IMR-90 (cell line): ENCODE measurements at regions not wholly inside any gene's neighbourhood (a gene's known extent, or its start where the extent isn't known, plus 50 kb on each side); places are given as distances from the start of the nearest gene placed in this dataset.
"Not testable (repeated sequence)": the region's sequence is repeated elsewhere in the genome, so short reads cannot be mapped to it uniquely, and the experiment has no call there.

Source experiments
- ATAC-seq: fragments of 200-7000 bp; cut with Tn5 transposase; 2 replicates; pipeline ENCODE4 v1.9.1; 2020; ENCODE audit warnings: low read depth, mild to moderate bottlenecking, moderate library complexity
- BruUV-seq: library from RNA; stranded (reverse); fragments of 400-500 nt; replicated peaks from 2 replicates; lab custom pipeline; 2021; lab: Mats Ljungman, UMichigan
- CTCF ChIA-PET: fragments of 300-600 bp; formaldehyde crosslinking; extraction: SDS; loops from one replicate; lab custom pipeline; 2021; ENCODE audit warnings: antibody characterized with exemption; lab: Yijun Ruan, JAX
- POLR2A ChIA-PET: fragments of 300-600 bp; sonication (Branson Sonifier 250); formaldehyde crosslinking; loops from one replicate; lab custom pipeline; 2022; ENCODE audit warnings: antibody characterized with exemption; ENCODE audit not compliant: unreplicated experiment; lab: Charles Lee
- DNase-seq: peaks from one replicate; pipeline ENCODE4 v3.0.0; 2013
- H2AFZ ChIP-seq: replicated peaks from 2 replicates; pipeline ENCODE3; 2013; ENCODE audit warnings: low read length, mild to moderate bottlenecking; ENCODE audit not compliant: poor library complexity
- H2AK5ac ChIP-seq: 2 replicates; pipeline ENCODE4 v1.6.1; 2013; ENCODE audit warnings: low read depth, low read length, inconsistent platforms
- H2AK9ac ChIP-seq: replicated peaks from 2 replicates; pipeline ENCODE3; 2013; ENCODE audit warnings: mild to moderate bottlenecking, low read depth, low read length, moderate library complexity; ENCODE audit not compliant: poor library complexity
- H2BK120ac ChIP-seq: 2 replicates; pipeline ENCODE4 v1.6.1; 2013; ENCODE audit warnings: low read depth, low read length, inconsistent platforms
- H2BK15ac ChIP-seq: 3 replicates; pipeline ENCODE4 v1.6.1; 2013; ENCODE audit warnings: low read depth, low read length, inconsistent platforms
- H2BK20ac ChIP-seq: 2 replicates; pipeline ENCODE4 v1.6.1; 2013; ENCODE audit warnings: low read depth, mild to moderate bottlenecking, inconsistent platforms, low read length, moderate library complexity
- H2BK5ac ChIP-seq: 2 replicates; pipeline ENCODE4 v1.6.1; 2013; ENCODE audit warnings: mild to moderate bottlenecking, low read depth, low read length, inconsistent platforms; ENCODE audit not compliant: poor library complexity, severe bottlenecking
- H3K14ac ChIP-seq: replicated peaks from 2 replicates; pipeline ENCODE4 v1.6.1; 2013; ENCODE audit warnings: low read depth, low read length, inconsistent platforms
- H3K18ac ChIP-seq: 2 replicates; pipeline ENCODE4 v1.6.1; 2013; ENCODE audit warnings: low read depth, low read length, control low read depth
- H3K23ac ChIP-seq: 2 replicates; pipeline ENCODE4 v1.6.1; 2013; ENCODE audit warnings: low read depth, low read length, inconsistent platforms
- H3K27ac ChIP-seq: 2 replicates; pipeline ENCODE4 v1.5.1; 2013; ENCODE audit warnings: mild to moderate bottlenecking, control low read depth, low read length; ENCODE audit not compliant: insufficient read depth
- H3K27me3 ChIP-seq: 2 replicates; pipeline ENCODE4 v1.6.1; 2013; ENCODE audit warnings: low read length; ENCODE audit not compliant: control insufficient read depth, insufficient read depth
- H3K36me3 ChIP-seq: 2 replicates; pipeline ENCODE4 v1.6.1; 2013; ENCODE audit warnings: low read length, mixed read lengths; ENCODE audit not compliant: control insufficient read depth, insufficient read depth
- H3K4ac ChIP-seq: 2 replicates; pipeline ENCODE4 v1.6.1; 2013; ENCODE audit warnings: low read depth, low read length, inconsistent platforms
- H3K4me1 ChIP-seq: 2 replicates; pipeline ENCODE4 v1.6.1; 2013; ENCODE audit warnings: low read length, mixed read lengths; ENCODE audit not compliant: control insufficient read depth, insufficient read depth
- H3K4me2 ChIP-seq: 2 replicates; pipeline ENCODE4 v1.6.1; 2013; ENCODE audit warnings: low read depth, mild to moderate bottlenecking, control low read depth, low read length, moderate library complexity
- H3K4me3 ChIP-seq: 2 replicates; pipeline ENCODE4 v1.5.1; 2013; ENCODE audit warnings: low read depth, mild to moderate bottlenecking, control low read depth, low read length, moderate library complexity; ENCODE audit not compliant: insufficient read depth
- H3K56ac ChIP-seq: 2 replicates; pipeline ENCODE4 v1.6.1; 2013; ENCODE audit warnings: low read length, inconsistent platforms; ENCODE audit not compliant: insufficient read depth; ENCODE audit errors: extremely low read depth
- H3K79me1 ChIP-seq, 2 experiments: 2 replicates each; pipeline ENCODE4 v1.6.1; 2013; ENCODE audit warnings: low read length in 2 of 2, inconsistent platforms in 1 of 2, low read depth in 1 of 2
- H3K9ac ChIP-seq: 2 replicates; pipeline ENCODE4 v1.6.1; 2013; ENCODE audit warnings: low read depth, low read length, control low read depth
- H3K9me1 ChIP-seq: 2 replicates; pipeline ENCODE4 v1.6.1; 2013; ENCODE audit warnings: low read length, inconsistent platforms; ENCODE audit not compliant: insufficient read depth
- H3K9me3 ChIP-seq: 2 replicates; pipeline ENCODE4 v1.6.1; 2013; ENCODE audit warnings: low read length; ENCODE audit not compliant: control insufficient read depth, insufficient read depth
- H4K20me1 ChIP-seq: 2 replicates; pipeline ENCODE4 v1.6.1; 2013; ENCODE audit warnings: low read length, inconsistent platforms; ENCODE audit not compliant: insufficient read depth
- H4K5ac ChIP-seq: 2 replicates; pipeline ENCODE4 v1.6.1; 2013; ENCODE audit warnings: mild to moderate bottlenecking, low read depth, low read length, control low read depth
- H4K8ac ChIP-seq, 2 experiments: 2 replicates each; pipeline ENCODE4 v1.6.1; 2013; ENCODE audit warnings: low read depth in 2 of 2, low read length in 2 of 2, control low read depth in 1 of 2, inconsistent platforms in 1 of 2
- H4K91ac ChIP-seq: 2 replicates; pipeline ENCODE4 v1.6.1; 2013; ENCODE audit warnings: low read depth, low read length, inconsistent platforms; ENCODE audit not compliant: insufficient read depth
- WGBS, 2 experiments: methylation state at CpG; one replicate each; pipeline versions ENCODE4 v1.1.5 to v1.1.7; 2013; ENCODE audit warnings: missing lambda C conversion rate in 2 of 2; ENCODE audit not compliant: insufficient read length in 1 of 2; ENCODE audit errors: extremely low coverage in 2 of 2; 5-methylcytosine and 5-hydroxymethylcytosine counted together
- dilution Hi-C: fragments of 300-500 bp; cut with HindIII; formaldehyde crosslinking; loops from one replicate; pipeline ENCODE4 v1.14.3; 2018; ENCODE audit warnings: low sequenced_read_pairs; ENCODE audit not compliant: unreplicated experiment
- in situ Hi-C: fragments of 300-500 bp; cut with MboI; formaldehyde crosslinking; loops from 3 replicates; pipeline ENCODE4 v1.14.3; 2019; ENCODE audit warnings: low sequenced_read_pairs, inconsistent platforms, mixed read lengths
- intact Hi-C: fragments of 100-400 bp; cut with micrococcal nuclease; formaldehyde crosslinking; loops from 2 replicates; pipeline ENCODE4 v1.10.0; 2022

DNA sequence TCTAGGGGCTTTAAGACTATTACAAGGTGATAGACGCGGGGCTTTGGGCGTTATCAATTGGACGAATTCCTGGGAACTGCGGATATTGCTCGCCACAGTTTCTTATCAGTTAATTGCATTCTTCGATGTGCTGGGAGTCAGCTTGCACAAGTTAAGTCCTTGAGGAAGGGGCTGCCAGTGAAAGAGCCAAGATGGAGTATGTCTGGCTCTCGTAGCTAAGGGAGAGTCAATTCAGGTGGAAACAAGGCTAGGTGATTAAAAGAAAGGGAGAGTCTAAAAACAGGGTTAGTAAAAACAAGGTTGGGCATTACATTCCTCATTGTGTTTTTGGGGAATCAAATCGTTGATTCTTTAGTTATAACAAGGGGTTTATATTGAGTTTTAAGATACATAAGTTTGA is 121.6 kb downstream of the UNC93B1 start:
- H3K9ac ChIP-seq, H3K9me3 ChIP-seq, H3K36me3 ChIP-seq, H3K56ac ChIP-seq, BruUV-seq, H4K8ac ChIP-seq, H4K20me1 ChIP-seq, H2BK15ac ChIP-seq, H3K23ac ChIP-seq, dilution Hi-C loops, H2BK20ac ChIP-seq, H2BK120ac ChIP-seq, intact Hi-C loops, H3K14ac ChIP-seq, DNase-seq, H3K18ac ChIP-seq, H3K27ac ChIP-seq, H3K4me3 ChIP-seq, H4K91ac ChIP-seq, POLR2A ChIA-PET, H2AFZ ChIP-seq, H2BK5ac ChIP-seq, H3K9me1 ChIP-seq, in situ Hi-C loops, H4K5ac ChIP-seq, H3K4me2 ChIP-seq, H2AK5ac ChIP-seq, H3K79me1 ChIP-seq, CTCF ChIA-PET, H3K4ac ChIP-seq, H2AK9ac ChIP-seq, ATAC-seq, H3K4me1 ChIP-seq: not testable (repeated sequence)
- peaks cover 12% of the 10 kb centered on the region for H3K27me3 ChIP-seq
- 33% methylated on average over 1 of the region's 9 CpGs; no CpG with 5 or more reads in 1 of the 2 experiments for WGBS, 2 experiments

DNA sequence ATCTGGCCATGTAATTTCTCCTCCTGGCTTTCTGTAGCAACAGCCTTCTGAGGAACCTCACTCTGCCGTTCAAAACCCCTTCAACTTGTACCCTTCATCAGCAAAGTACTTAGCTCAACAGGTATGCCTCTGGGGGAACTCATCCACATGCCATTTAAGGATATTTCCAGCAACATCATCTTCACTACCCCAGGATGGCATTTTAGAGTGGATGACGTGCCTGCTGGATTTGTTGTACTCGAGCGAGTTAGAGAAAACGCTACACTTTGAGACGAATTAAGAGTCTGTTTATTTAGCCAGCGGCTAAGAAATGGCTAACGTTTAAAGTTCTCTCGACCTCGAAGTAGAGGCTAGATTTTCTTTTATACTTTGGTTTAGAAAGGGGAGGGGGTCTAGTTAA is 122.1 kb downstream of the UNC93B1 start:
- H3K14ac ChIP-seq, intact Hi-C loops, H3K9ac ChIP-seq, POLR2A ChIA-PET, H4K8ac ChIP-seq, dilution Hi-C loops, in situ Hi-C loops, H2AK5ac ChIP-seq, H3K56ac ChIP-seq, H3K9me1 ChIP-seq, H3K4me1 ChIP-seq, H2AFZ ChIP-seq, H2BK120ac ChIP-seq, H3K23ac ChIP-seq, DNase-seq, H2BK20ac ChIP-seq, H3K4ac ChIP-seq, H3K79me1 ChIP-seq, ATAC-seq, H4K5ac ChIP-seq, CTCF ChIA-PET, H3K36me3 ChIP-seq, H3K4me2 ChIP-seq, H4K91ac ChIP-seq, H2AK9ac ChIP-seq, H3K18ac ChIP-seq, H4K20me1 ChIP-seq, BruUV-seq, H3K4me3 ChIP-seq, H2BK15ac ChIP-seq, H3K9me3 ChIP-seq, H3K27ac ChIP-seq, H2BK5ac ChIP-seq: not testable (repeated sequence)
- whole genome bisulfite sequencing, 2 experiments = 20% methylated on average over 1 of the region's 10 CpGs; no CpG with 5 or more reads in 1 of the 2 experiments
- H3K27me3 ChIP-seq = peaks cover 11% of the 10 kb centered on the region
